ENCODE measurements at regions not wholly inside any gene's neighbourhood (a gene's known extent, or its start where the extent isn't known, plus 50 kb on each side); places are given as distances from the start of the nearest gene placed in this dataset.

- TF ChIP-seq CTCF (IDR thresholded peaks at IDR 0.05), result no peak
- TF ChIP-seq POLR2A (IDR thresholded peaks at IDR 0.05; ENCODE audit: low read length), result no peak
- TF ChIP-seq MAZ (IDR thresholded peaks at IDR 0.05; ENCODE audit: borderline replicate concordance, low read depth, low read length), result no peak
- no peak for TF ChIP-seq USF2 (IDR thresholded peaks at IDR 0.05)
- no peak for TF ChIP-seq PHF8 (IDR thresholded peaks at IDR 0.05; ENCODE audit: borderline replicate concordance, low read depth)
- TF ChIP-seq JUNB (IDR thresholded peaks at IDR 0.05), result no peak
- TF ChIP-seq EP300 (IDR thresholded peaks at IDR 0.05), result no peak
- TF ChIP-seq BHLHE40 (IDR thresholded peaks at IDR 0.05; ENCODE audit: low read depth, low read length), result no peak
- TF ChIP-seq ZSCAN20 (CRISPR knock-in tag; IDR thresholded peaks at IDR 0.05), result no peak
- TF ChIP-seq TFCP2L1 (CRISPR knock-in tag; IDR thresholded peaks at IDR 0.05), result no peak
These were observed 1379.1 kb upstream of the CDH2 start for GRCh38 chr18:29556070-29556469.
